ENCODE measurements at regions not wholly inside any gene's neighbourhood (a gene's known extent, or its start where the extent isn't known, plus 50 kb on each side); places are given as distances from the start of the nearest gene placed in this dataset.
"Not testable (repeated sequence)": the region's sequence is repeated elsewhere in the genome, so short reads cannot be mapped to it uniquely, and the experiment has no call there.

DNA sequence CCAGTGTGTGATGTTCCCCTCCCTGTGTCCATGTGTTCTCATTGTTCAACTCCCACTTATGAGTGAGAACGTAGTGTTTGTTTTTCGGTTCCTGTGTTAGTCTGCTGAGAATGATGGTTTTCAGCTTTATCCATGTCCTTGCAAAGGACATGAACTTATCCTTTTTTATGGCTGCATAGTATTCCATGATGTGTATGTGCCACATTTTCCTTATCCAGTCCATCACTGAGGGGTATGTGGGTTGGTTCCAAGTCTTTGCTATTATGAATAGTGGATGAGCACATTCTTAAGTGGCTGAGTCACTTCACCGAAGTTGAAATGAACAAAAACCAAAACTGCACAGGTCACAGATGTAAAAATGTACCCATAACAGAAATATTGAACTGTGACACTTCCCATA, 157.5 kb downstream of the LEPR start:
- not testable (repeated sequence) for DNase-seq; H3K9ac ChIP-seq (ENCODE audit: low read length); H3K18ac ChIP-seq (ENCODE audit: low read length); H3K4me2 ChIP-seq (ENCODE audit: low read length); H3K27ac ChIP-seq (ENCODE audit: low read depth, low read length); H3K56ac ChIP-seq (ENCODE audit: low read length); H2BK120ac ChIP-seq (ENCODE audit: low read depth, low read length); H3K4me3 ChIP-seq (ENCODE audit: low read length); H3K23ac ChIP-seq (ENCODE audit: low read length); H2BK15ac ChIP-seq (replicated peaks; ENCODE audit: low read depth); H4K5ac ChIP-seq (ENCODE audit: low read length); H4K8ac ChIP-seq (ENCODE audit: low read depth, low read length); H3K4ac ChIP-seq (ENCODE audit: low read depth, low read length); H3K27me3 ChIP-seq (ENCODE audit: insufficient read depth, low read length, poor library complexity); H3K79me2 ChIP-seq (ENCODE audit: control insufficient read depth, insufficient read depth, low read length); H3K79me1 ChIP-seq (ENCODE audit: low read length); H2BK5ac ChIP-seq (ENCODE audit: low read length); H3K4me1 ChIP-seq (ENCODE audit: control insufficient read depth, low read depth, low read length); H3K36me3 ChIP-seq (ENCODE audit: control insufficient read depth, insufficient read depth, low read length); H2AK5ac ChIP-seq (ENCODE audit: low read length)
- WGBS (ENCODE audit: extremely low coverage, insufficient coverage, low lambda C conversion rate), result no CpG with 5 or more reads among the region's 3 CpGs

DNA sequence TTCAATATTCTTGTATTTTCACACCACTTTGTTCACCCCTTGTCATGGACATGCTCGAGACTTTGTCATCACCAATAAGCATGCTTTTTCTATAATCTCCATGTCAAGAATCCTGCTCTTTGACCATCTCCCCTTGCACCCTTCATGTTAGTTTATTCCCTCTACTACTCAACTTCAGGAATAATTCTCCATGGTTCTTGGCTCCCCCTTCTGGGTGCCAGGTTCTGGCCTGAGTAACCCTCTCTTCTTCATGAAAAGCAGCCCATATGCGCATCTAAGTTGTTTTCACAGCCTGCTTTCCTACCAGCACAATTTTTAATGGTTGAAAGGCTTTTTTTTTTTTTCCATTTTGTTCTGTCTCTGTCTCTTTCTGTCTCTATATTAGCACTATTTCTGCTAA, 160.7 kb downstream of the LEPR start:
- no peak overlapping the region for H3K18ac ChIP-seq (ENCODE audit: low read length)
- H3K4me3 ChIP-seq (ENCODE audit: low read length), result no peak overlapping the region
- no peak overlapping the region for H4K8ac ChIP-seq (ENCODE audit: low read depth, low read length)
- H3K4me2 ChIP-seq (ENCODE audit: low read length), result no peak overlapping the region
- no peak overlapping the region for H2BK5ac ChIP-seq (ENCODE audit: low read length)
- peak; percentile 24 for DNase-seq
- WGBS (ENCODE audit: extremely low coverage, insufficient coverage, low lambda C conversion rate), result no CpG with 5 or more reads among the region's 2 CpGs
- H3K4ac ChIP-seq (ENCODE audit: low read depth, low read length), result no peak overlapping the region
- no peak overlapping the region for H3K9ac ChIP-seq (ENCODE audit: low read length)
- H2BK15ac ChIP-seq (replicated peaks; ENCODE audit: low read depth), result no peak overlapping the region
- H3K23ac ChIP-seq (ENCODE audit: low read length), result no peak overlapping the region
- no peaks in the 10 kb centered on the region for H3K79me1 ChIP-seq (ENCODE audit: low read length)
- no peaks in the 10 kb centered on the region for H3K27me3 ChIP-seq (ENCODE audit: insufficient read depth, low read length, poor library complexity)
- H3K4me1 ChIP-seq (ENCODE audit: control insufficient read depth, low read depth, low read length), result no peaks in the 10 kb centered on the region
- H3K79me2 ChIP-seq (ENCODE audit: control insufficient read depth, insufficient read depth, low read length), result no peaks in the 10 kb centered on the region
- no peaks in the 10 kb centered on the region for H3K36me3 ChIP-seq (ENCODE audit: control insufficient read depth, insufficient read depth, low read length)
- no peak overlapping the region for H2AK5ac ChIP-seq (ENCODE audit: low read length)
- H3K27ac ChIP-seq (ENCODE audit: low read depth, low read length), result no peak overlapping the region
- no peak overlapping the region for H2BK120ac ChIP-seq (ENCODE audit: low read depth, low read length)
- H4K5ac ChIP-seq (ENCODE audit: low read length), result no peak overlapping the region
- H3K56ac ChIP-seq (ENCODE audit: low read length), result no peak overlapping the region

DNA sequence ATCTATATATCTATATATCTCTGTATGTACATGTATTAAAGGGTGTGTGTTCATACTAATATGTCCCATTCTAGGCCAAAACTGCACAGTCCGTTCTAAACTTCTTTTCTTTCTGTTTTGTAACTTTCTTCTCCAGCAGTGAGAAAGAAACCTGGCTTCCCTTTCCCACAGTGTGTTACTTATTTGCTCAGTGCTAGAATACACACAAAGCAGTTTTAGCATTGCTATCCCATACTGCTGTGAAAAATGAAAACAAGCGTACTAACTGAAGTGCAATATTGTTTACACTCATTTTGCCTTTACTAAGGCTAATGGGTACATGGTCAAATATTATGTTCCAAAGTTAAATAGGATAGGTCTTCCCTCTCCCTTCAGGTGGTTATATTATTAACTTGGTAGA, 163.9 kb downstream of the LEPR start:
- no peak overlapping the region for H3K4me2 ChIP-seq (ENCODE audit: low read length)
- no peak overlapping the region for H3K9ac ChIP-seq (ENCODE audit: low read length)
- H2BK15ac ChIP-seq (replicated peaks; ENCODE audit: low read depth), result no peak overlapping the region
- no peak overlapping the region for H2BK5ac ChIP-seq (ENCODE audit: low read length)
- H4K5ac ChIP-seq (ENCODE audit: low read length), result no peak overlapping the region
- no peaks in the 10 kb centered on the region for H3K79me2 ChIP-seq (ENCODE audit: control insufficient read depth, insufficient read depth, low read length)
- no peak overlapping the region for H3K18ac ChIP-seq (ENCODE audit: low read length)
- no peak overlapping the region for H3K27ac ChIP-seq (ENCODE audit: low read depth, low read length)
- DNase-seq, result no peak
- no CpG with 5 or more reads among the region's 2 CpGs for WGBS (ENCODE audit: extremely low coverage, insufficient coverage, low lambda C conversion rate)
- no peaks in the 10 kb centered on the region for H3K27me3 ChIP-seq (ENCODE audit: insufficient read depth, low read length, poor library complexity)
- no peak overlapping the region for H3K56ac ChIP-seq (ENCODE audit: low read length)
- H4K8ac ChIP-seq (ENCODE audit: low read depth, low read length), result no peak overlapping the region
- no peak overlapping the region for H3K4ac ChIP-seq (ENCODE audit: low read depth, low read length)
- no peak overlapping the region for H3K4me3 ChIP-seq (ENCODE audit: low read length)
- H2AK5ac ChIP-seq (ENCODE audit: low read length), result no peak overlapping the region
- H3K23ac ChIP-seq (ENCODE audit: low read length), result no peak overlapping the region
- H2BK120ac ChIP-seq (ENCODE audit: low read depth, low read length), result no peak overlapping the region
- H3K36me3 ChIP-seq (ENCODE audit: control insufficient read depth, insufficient read depth, low read length), result no peaks in the 10 kb centered on the region
- H3K79me1 ChIP-seq (ENCODE audit: low read length), result no peaks in the 10 kb centered on the region
- H3K4me1 ChIP-seq (ENCODE audit: control insufficient read depth, low read depth, low read length), result no peaks in the 10 kb centered on the region

DNA sequence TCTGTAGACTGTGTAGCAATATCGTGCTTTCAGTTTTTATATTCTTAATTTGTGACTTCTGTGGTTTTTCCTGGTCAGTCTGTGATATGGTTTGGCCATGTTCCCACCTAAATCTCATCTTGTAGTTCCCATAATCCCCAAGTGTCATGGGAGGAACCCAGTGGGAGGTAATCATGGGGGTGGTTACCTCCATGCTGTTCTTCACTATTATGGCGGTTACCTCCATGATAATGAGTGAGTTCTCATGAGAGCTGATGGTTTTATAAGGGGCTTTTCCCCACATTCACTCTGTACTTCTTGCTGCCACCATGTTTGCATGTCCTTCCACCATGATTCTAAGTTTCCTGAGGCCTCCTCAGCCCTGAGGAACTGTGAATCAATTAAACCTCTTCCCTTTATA, 169.8 kb downstream of the LEPR start:
- Histone ChIP-seq H3K79me1 (ENCODE audit: low read length) (no peaks in the 10 kb centered on the region), H3K9ac (ENCODE audit: low read length) (no peak overlapping the region), H3K4ac (ENCODE audit: low read depth, low read length) (no peak overlapping the region), H3K79me2 (ENCODE audit: control insufficient read depth, insufficient read depth, low read length) (no peaks in the 10 kb centered on the region), H4K8ac (ENCODE audit: low read depth, low read length) (no peak overlapping the region), H3K18ac (ENCODE audit: low read length) (no peak overlapping the region), H3K4me3 (ENCODE audit: low read length) (no peak overlapping the region), H4K5ac (ENCODE audit: low read length) (no peak overlapping the region), H2BK5ac (ENCODE audit: low read length) (no peak overlapping the region), H3K27me3 (ENCODE audit: insufficient read depth, low read length, poor library complexity) (no peaks in the 10 kb centered on the region), H3K4me1 (ENCODE audit: control insufficient read depth, low read depth, low read length) (no peaks in the 10 kb centered on the region), H3K56ac (ENCODE audit: low read length) (no peak overlapping the region), H2AK5ac (ENCODE audit: low read length) (no peak overlapping the region), H3K23ac (ENCODE audit: low read length) (no peak overlapping the region), H3K27ac (ENCODE audit: low read depth, low read length) (no peak overlapping the region), H3K36me3 (ENCODE audit: control insufficient read depth, insufficient read depth, low read length) (no peaks in the 10 kb centered on the region), H2BK15ac (replicated peaks; ENCODE audit: low read depth) (no peak overlapping the region), H2BK120ac (ENCODE audit: low read depth, low read length) (no peak overlapping the region), H3K4me2 (ENCODE audit: low read length) (no peak overlapping the region)
- peak; percentile 10 for DNase-seq
- no CpG with 5 or more reads among the region's 2 CpGs for WGBS (ENCODE audit: extremely low coverage, insufficient coverage, low lambda C conversion rate)

DNA sequence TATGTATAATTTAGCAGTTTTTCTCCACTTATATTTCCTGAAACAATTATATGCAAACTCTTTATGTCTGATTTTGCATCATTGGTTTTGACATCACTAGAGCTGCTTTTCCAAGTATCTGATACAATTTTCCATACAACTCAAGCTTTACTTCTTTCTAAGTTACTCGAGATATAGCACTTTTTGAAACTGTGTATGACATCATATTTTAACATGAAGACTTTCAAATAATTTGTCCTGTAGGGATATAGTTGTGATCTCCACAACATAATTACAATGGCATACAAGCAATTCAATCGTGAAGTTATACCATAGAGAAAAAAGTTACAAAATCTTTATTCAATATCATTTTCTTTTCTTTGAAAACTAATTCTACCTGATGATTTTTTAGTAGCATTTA, 173.0 kb downstream of the LEPR start:
- no peaks in the 10 kb centered on the region for H3K79me2 ChIP-seq (ENCODE audit: control insufficient read depth, insufficient read depth, low read length)
- no peaks in the 10 kb centered on the region for H3K27me3 ChIP-seq (ENCODE audit: insufficient read depth, low read length, poor library complexity)
- H4K8ac ChIP-seq (ENCODE audit: low read depth, low read length), result no peak overlapping the region
- no peak overlapping the region for H3K27ac ChIP-seq (ENCODE audit: low read depth, low read length)
- no peak overlapping the region for H2BK120ac ChIP-seq (ENCODE audit: low read depth, low read length)
- no peak overlapping the region for H2BK5ac ChIP-seq (ENCODE audit: low read length)
- H2AK5ac ChIP-seq (ENCODE audit: low read length), result no peak overlapping the region
- DNase-seq, result no peak
- H3K9ac ChIP-seq (ENCODE audit: low read length), result no peak overlapping the region
- no peak overlapping the region for H2BK15ac ChIP-seq (replicated peaks; ENCODE audit: low read depth)
- no peaks in the 10 kb centered on the region for H3K79me1 ChIP-seq (ENCODE audit: low read length)
- H3K36me3 ChIP-seq (ENCODE audit: control insufficient read depth, insufficient read depth, low read length), result no peaks in the 10 kb centered on the region
- H3K18ac ChIP-seq (ENCODE audit: low read length), result no peak overlapping the region
- no peak overlapping the region for H3K4me3 ChIP-seq (ENCODE audit: low read length)
- WGBS (ENCODE audit: extremely low coverage, insufficient coverage, low lambda C conversion rate), result no CpG with 5 or more reads among the region's 2 CpGs
- H4K5ac ChIP-seq (ENCODE audit: low read length), result no peak overlapping the region
- H3K4ac ChIP-seq (ENCODE audit: low read depth, low read length), result no peak overlapping the region
- no peaks in the 10 kb centered on the region for H3K4me1 ChIP-seq (ENCODE audit: control insufficient read depth, low read depth, low read length)
- H3K4me2 ChIP-seq (ENCODE audit: low read length), result no peak overlapping the region
- H3K23ac ChIP-seq (ENCODE audit: low read length), result no peak overlapping the region
- H3K56ac ChIP-seq (ENCODE audit: low read length), result no peak overlapping the region

DNA sequence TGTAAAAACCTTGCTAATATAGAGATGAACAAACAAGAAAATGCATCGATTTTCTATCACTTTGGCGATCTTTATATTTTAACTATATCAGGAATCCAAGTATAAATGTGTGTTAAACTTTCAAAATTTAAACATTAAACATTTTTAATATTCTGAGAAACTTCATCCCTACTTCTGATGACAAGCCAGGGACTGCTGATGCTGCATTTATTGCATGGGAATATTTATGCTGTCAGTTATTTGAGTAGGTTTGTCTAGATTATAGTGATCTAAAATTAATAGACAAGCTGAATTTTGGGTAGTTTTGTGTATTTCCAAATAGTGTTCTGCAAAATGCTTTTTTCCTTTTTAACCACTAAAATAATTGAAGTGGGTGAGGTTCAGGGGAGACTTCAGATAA, 175.3 kb downstream of the LEPR start:
- WGBS (ENCODE audit: extremely low coverage, insufficient coverage, low lambda C conversion rate), result 100% methylated on average over 1 of the region's 2 CpGs
- no peak for DNase-seq
- no peaks in the 10 kb centered on the region for H3K79me2 ChIP-seq (ENCODE audit: control insufficient read depth, insufficient read depth, low read length)

More for the DNA sequence above, 175.3 kb downstream of the LEPR start:
- Histone ChIP-seq H4K8ac (ENCODE audit: low read depth, low read length) (no peak overlapping the region), H2BK120ac (ENCODE audit: low read depth, low read length) (no peak overlapping the region), H3K9ac (ENCODE audit: low read length) (no peak overlapping the region), H3K79me1 (ENCODE audit: low read length) (no peaks in the 10 kb centered on the region), H3K4me3 (ENCODE audit: low read length) (no peak overlapping the region), H3K4me2 (ENCODE audit: low read length) (no peak overlapping the region), H3K4ac (ENCODE audit: low read depth, low read length) (no peak overlapping the region), H3K56ac (ENCODE audit: low read length) (no peak overlapping the region), H2AK5ac (ENCODE audit: low read length) (no peak overlapping the region), H2BK15ac (replicated peaks; ENCODE audit: low read depth) (no peak overlapping the region), H3K18ac (ENCODE audit: low read length) (no peak overlapping the region), H2BK5ac (ENCODE audit: low read length) (no peak overlapping the region), H3K23ac (ENCODE audit: low read length) (no peak overlapping the region), H3K27ac (ENCODE audit: low read depth, low read length) (no peak overlapping the region), H4K5ac (ENCODE audit: low read length) (no peak overlapping the region), H3K4me1 (ENCODE audit: control insufficient read depth, low read depth, low read length) (no peaks in the 10 kb centered on the region), H3K36me3 (ENCODE audit: control insufficient read depth, insufficient read depth, low read length) (no peaks in the 10 kb centered on the region), H3K27me3 (ENCODE audit: insufficient read depth, low read length, poor library complexity) (no peaks in the 10 kb centered on the region)
